GM12891 (cell line): ENCODE measurements at regions not wholly inside any gene's neighbourhood (a gene's known extent, or its start where the extent isn't known, plus 50 kb on each side); places are given as distances from the start of the nearest gene placed in this dataset.

Experiments used
- POLR2A ChIP-seq: IDR thresholded peaks from 2 replicates; pipeline ENCODE4 v1.6.1; 2011; ENCODE audit warnings: low read depth, low read length, control low read depth
- POLR2AphosphoS5 ChIP-seq: IDR thresholded peaks from 2 replicates; pipeline ENCODE4 v1.6.1; 2011; ENCODE audit warnings: low read depth, low read length, control low read depth
- TAF1 ChIP-seq: IDR thresholded peaks from 2 replicates; pipeline ENCODE4 v1.6.1; 2011; ENCODE audit warnings: low read depth, low read length, control low read depth

- TF ChIP-seq POLR2AphosphoS5 (no peak), TAF1 (no peak), POLR2A (no peak)
Measured at GRCh38 chr5:8895599-8895998, 650.3 kb downstream of the SEMA5A start.
